ENCODE measurements at regions not wholly inside any gene's neighbourhood (a gene's known extent, or its start where the extent isn't known, plus 50 kb on each side); places are given as distances from the start of the nearest gene placed in this dataset.

DNA sequence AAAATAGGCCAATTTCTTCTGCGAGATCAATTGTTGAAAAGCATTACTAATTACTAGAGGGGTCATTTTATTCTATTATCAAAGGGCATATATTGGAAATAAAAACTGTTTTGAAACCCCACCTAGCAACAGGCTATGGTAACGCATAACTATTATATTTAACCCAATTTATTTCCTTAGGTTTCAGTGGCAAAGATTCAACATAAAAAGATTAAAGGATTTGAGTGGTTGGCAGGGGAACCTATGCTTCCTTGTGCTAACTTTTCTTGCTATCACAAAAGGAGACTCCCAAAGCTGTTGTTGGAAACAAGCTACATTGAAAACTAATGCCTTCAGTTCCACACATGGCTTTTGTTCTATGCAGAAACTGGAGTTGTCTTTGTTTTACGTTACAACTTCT lies 166.9 kb upstream of the KLF3 start:
- Histone ChIP-seq H3K27ac (no peak overlapping the region), H3K4me1 (no peaks in the 10 kb centered on the region), H3K4me3 (no peak overlapping the region), H3K36me3 (no peaks in the 10 kb centered on the region), H3K27me3 (no peaks in the 10 kb centered on the region), H3K9me3 (no peaks in the 10 kb centered on the region)
- WGBS, 2 donors (ENCODE audit: low coverage in 1 of 2) = 75 to 87% methylated on average over 3 of the region's 3 CpGs
- TF ChIP-seq, protein P1, sequence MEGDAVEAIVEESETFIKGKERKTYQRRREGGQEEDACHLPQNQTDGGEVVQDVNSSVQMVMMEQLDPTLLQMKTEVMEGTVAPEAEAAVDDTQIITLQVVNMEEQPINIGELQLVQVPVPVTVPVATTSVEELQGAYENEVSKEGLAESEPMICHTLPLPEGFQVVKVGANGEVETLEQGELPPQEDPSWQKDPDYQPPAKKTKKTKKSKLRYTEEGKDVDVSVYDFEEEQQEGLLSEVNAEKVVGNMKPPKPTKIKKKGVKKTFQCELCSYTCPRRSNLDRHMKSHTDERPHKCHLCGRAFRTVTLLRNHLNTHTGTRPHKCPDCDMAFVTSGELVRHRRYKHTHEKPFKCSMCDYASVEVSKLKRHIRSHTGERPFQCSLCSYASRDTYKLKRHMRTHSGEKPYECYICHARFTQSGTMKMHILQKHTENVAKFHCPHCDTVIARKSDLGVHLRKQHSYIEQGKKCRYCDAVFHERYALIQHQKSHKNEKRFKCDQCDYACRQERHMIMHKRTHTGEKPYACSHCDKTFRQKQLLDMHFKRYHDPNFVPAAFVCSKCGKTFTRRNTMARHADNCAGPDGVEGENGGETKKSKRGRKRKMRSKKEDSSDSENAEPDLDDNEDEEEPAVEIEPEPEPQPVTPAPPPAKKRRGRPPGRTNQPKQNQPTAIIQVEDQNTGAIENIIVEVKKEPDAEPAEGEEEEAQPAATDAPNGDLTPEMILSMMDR (IDR thresholded peaks at IDR 0.05) = no peak
- no peak for TF ChIP-seq EP300 (IDR thresholded peaks at IDR 0.05)
- no peak for TF ChIP-seq POLR2A (IDR thresholded peaks at IDR 0.05)
- no peak for TF ChIP-seq POLR2AphosphoS5 (IDR thresholded peaks at IDR 0.05)
- ATAC-seq = no peak

DNA sequence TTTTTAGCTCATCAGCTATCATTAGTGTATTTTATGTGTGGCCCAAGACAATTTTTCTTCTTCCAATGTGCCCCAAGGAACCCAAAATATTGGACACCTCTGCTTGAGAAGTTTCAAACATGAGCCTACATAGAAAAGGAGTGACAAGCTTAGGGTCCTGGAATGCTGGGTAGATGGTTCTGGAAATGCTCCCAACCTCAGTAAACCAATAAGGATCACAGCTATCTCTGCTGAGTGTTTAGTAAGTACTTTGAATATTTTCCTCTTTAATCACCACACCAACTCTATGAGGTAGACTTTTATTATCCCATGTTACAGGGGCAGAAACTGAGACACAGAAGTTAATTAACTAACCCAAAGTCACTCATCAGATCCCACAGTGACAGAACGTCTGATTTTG lies 164.9 kb upstream of the KLF3 start:
- H3K9me3 ChIP-seq = no peaks in the 10 kb centered on the region
- no peak for ATAC-seq
- H3K36me3 ChIP-seq = no peaks in the 10 kb centered on the region
- TF ChIP-seq POLR2AphosphoS5 (IDR thresholded peaks at IDR 0.05) = no peak
- TF ChIP-seq, protein P1 (IDR thresholded peaks at IDR 0.05) = no peak
- TF ChIP-seq POLR2A (IDR thresholded peaks at IDR 0.05) = no peak
- TF ChIP-seq EP300 (IDR thresholded peaks at IDR 0.05) = no peak
- H3K27me3 ChIP-seq = no peaks in the 10 kb centered on the region
- 86% methylated on average over 1 of the region's 1 CpG; no CpG with 5 or more reads in 1 of the 2 donors for WGBS, 2 donors (ENCODE audit: low coverage in 1 of 2)
- H3K4me1 ChIP-seq = no peaks in the 10 kb centered on the region
- no peak overlapping the region for H3K4me3 ChIP-seq
- H3K27ac ChIP-seq = no peak overlapping the region

DNA sequence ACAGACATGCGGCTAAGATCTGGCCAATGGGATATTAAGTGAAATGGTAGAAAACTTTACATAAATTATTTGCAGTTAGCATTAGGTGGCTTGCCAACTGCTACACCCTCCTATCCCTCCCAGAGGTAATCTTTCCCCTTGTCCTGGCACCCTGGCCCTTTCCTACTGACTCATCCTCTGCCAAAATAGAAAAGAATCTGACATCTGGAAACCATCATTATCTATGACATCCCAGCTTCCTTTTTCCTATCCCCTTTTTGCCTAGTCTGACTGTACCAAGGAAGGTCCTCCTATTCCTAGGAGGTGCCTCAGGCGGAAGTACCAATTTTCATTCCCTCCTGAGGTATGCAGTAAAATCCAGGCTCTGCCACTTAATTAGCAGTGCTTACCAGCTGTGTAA lies 163.6 kb upstream of the KLF3 start:
- no peak for TF ChIP-seq EP300 (IDR thresholded peaks at IDR 0.05)
- no peak for TF ChIP-seq POLR2AphosphoS5 (IDR thresholded peaks at IDR 0.05)
- TF ChIP-seq, protein P1 (IDR thresholded peaks at IDR 0.05) = no peak
- no peak for TF ChIP-seq POLR2A (IDR thresholded peaks at IDR 0.05)
- Histone ChIP-seq H3K4me3 (no peak overlapping the region), H3K36me3 (no peaks in the 10 kb centered on the region), H3K4me1 (no peaks in the 10 kb centered on the region), H3K27ac (no peak overlapping the region), H3K9me3 (no peaks in the 10 kb centered on the region), H3K27me3 (no peaks in the 10 kb centered on the region)
- 88 to 92% methylated on average over 2 of the region's 2 CpGs for WGBS, 2 donors (ENCODE audit: low coverage in 1 of 2)
- ATAC-seq = no peak

DNA sequence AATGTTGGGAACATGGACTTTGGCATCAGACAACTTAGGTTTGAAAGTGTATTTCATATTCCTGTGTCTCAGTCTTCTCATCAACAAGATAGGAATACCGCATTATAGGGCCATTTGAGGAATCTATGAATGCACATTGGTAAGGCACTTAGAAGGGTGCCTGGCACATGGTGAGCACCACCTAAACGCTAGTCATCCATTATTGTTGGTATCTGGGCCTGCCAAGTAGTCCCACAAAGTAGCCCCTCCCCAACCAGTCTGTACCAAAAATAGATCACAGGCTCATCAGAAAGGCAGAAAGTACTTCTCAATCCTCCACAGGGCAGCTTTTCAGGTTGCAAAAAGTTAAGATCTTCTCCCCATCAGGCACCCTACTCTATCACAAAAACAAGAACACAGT lies 162.3 kb upstream of the KLF3 start:
- Histone ChIP-seq H3K4me3 (no peak overlapping the region), H3K36me3 (no peaks in the 10 kb centered on the region), H3K27ac (no peak overlapping the region), H3K27me3 (no peaks in the 10 kb centered on the region), H3K4me1 (no peaks in the 10 kb centered on the region), H3K9me3 (no peaks in the 10 kb centered on the region)
- no peak for ATAC-seq
- WGBS, 2 donors (ENCODE audit: low coverage in 1 of 2) = 70 to 80% methylated on average over 1 to 2 of the region's 2 CpGs
- no peak for TF ChIP-seq POLR2A (IDR thresholded peaks at IDR 0.05)
- TF ChIP-seq EP300 (IDR thresholded peaks at IDR 0.05) = no peak
- no peak for TF ChIP-seq POLR2AphosphoS5 (IDR thresholded peaks at IDR 0.05)
- TF ChIP-seq, protein P1 (IDR thresholded peaks at IDR 0.05) = no peak

DNA sequence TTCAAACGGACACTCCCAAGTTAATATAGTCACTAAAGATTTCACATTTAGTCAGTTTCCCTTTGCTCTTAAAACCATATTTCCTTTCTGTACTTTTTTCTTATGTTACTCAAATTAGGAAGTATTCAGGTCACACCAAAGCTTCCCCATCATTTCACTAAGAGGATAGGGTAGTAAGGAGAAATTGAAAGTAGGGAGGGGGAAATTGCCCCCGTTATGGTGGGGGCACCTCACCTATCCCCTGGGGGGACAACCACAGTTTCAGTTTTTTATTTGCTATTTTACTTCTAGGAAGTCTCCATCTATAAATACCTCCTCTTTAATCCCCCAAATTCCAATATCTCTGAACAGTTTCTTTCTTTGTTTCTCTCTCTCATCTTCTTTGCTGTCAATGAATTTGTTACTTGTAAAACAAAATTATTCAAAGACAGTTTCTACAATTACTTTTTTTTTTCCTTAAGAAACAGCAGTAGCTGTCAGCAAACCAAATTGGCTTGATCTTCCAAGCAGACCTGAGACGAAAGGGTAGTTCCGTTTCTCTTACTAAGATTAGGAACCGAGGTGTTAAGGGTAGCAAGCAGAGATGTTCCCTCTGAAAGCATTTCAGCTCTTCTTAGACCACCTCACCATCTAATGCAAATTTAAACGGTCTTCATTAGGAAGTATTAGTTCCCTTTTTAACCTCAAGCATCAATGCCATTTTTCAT lies 160.2 kb upstream of the KLF3 start:
- 76 to 88% methylated on average over 6 of the region's 6 CpGs for WGBS, 2 donors (ENCODE audit: low coverage in 1 of 2)

More for the DNA sequence above, 160.2 kb upstream of the KLF3 start:
- TF ChIP-seq POLR2A (IDR thresholded peaks at IDR 0.05) = no peak
- no peak for TF ChIP-seq POLR2AphosphoS5 (IDR thresholded peaks at IDR 0.05)
- TF ChIP-seq, protein P1 (IDR thresholded peaks at IDR 0.05) = no peak
- TF ChIP-seq EP300 (IDR thresholded peaks at IDR 0.05) = no peak
- Histone ChIP-seq H3K9me3 (no peaks in the 10 kb centered on the region), H3K36me3 (no peaks in the 10 kb centered on the region), H3K27me3 (no peaks in the 10 kb centered on the region), H3K4me3 (no peak overlapping the region), H3K4me1 (no peaks in the 10 kb centered on the region), H3K27ac (no peak overlapping the region)
- no peak for ATAC-seq

Data from gastroesophageal sphincter (tissue), 4 donors.